GM13976 (cell line): ENCODE measurements at regions not wholly inside any gene's neighbourhood (a gene's known extent, or its start where the extent isn't known, plus 50 kb on each side); places are given as distances from the start of the nearest gene placed in this dataset.

Experiments
- DNase-seq: peaks from one replicate; pipeline ENCODE4 v3.0.0; 2012; ENCODE audit warnings: low spot score
- in situ Hi-C: fragments of 300-500 bp; cut with MboI; formaldehyde crosslinking; loops from one replicate; pipeline ENCODE4 v1.12.0; 2022; ENCODE audit warnings: low sequenced_read_pairs, mixed read lengths, inconsistent platforms; ENCODE audit not compliant: unreplicated experiment
- TF ChIP-seq, protein P1 (sequence below): IDR thresholded peaks from 2 replicates; pipeline ENCODE4 v1.5.1; 2012; ENCODE audit warnings: borderline replicate concordance, mild to moderate bottlenecking; ENCODE audit not compliant: insufficient read depth; ENCODE audit errors: extremely low read depth, missing control alignments, control extremely low read depth

DNA sequence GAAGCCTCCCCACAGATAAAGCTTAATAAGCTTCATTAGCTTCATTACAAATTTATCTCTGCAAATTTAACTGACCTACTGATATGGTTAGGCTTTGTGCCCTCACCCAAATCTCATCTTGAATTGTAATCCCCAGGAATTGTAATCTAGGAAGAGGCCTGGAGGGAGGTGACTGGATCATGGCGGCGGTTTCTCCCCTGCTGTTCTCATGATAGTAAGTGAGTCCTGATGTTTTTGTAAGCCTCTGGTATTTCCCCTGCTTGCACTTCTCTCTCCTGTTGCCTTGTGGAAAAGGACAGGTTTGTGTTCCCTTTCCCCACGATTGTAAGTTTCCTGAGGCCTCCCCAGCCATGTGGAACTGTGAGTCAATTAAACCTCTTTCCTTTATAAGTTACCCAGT, 226.1 kb upstream of the TTC14 start:
- in situ Hi-C loops = no loop called here
- DNase-seq = no peak

DNA sequence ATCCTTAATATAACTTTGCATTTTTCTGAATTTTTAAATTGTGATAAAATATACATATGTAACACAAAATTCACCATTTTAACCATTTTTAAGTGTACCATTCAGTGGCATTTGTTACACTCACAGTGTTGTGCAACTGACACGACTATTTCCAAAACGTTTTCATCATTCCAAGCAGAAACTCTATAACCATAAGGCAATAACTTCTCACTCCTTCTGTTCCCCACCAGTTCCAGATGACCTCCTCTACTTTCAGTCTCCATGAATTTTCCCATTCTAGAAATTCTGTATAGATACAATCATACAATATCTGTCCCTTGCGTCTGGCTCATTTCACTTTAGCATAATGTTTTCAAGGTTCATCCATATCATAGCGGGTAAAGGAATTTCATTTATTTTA, 223.5 kb upstream of the TTC14 start:
- in situ Hi-C loops = no loop called here
- TF ChIP-seq, protein P1, sequence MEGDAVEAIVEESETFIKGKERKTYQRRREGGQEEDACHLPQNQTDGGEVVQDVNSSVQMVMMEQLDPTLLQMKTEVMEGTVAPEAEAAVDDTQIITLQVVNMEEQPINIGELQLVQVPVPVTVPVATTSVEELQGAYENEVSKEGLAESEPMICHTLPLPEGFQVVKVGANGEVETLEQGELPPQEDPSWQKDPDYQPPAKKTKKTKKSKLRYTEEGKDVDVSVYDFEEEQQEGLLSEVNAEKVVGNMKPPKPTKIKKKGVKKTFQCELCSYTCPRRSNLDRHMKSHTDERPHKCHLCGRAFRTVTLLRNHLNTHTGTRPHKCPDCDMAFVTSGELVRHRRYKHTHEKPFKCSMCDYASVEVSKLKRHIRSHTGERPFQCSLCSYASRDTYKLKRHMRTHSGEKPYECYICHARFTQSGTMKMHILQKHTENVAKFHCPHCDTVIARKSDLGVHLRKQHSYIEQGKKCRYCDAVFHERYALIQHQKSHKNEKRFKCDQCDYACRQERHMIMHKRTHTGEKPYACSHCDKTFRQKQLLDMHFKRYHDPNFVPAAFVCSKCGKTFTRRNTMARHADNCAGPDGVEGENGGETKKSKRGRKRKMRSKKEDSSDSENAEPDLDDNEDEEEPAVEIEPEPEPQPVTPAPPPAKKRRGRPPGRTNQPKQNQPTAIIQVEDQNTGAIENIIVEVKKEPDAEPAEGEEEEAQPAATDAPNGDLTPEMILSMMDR = no peak
- no peak for DNase-seq

More for the DNA sequence above, 226.1 kb upstream of the TTC14 start:
- TF ChIP-seq, protein P1 = no peak

DNA sequence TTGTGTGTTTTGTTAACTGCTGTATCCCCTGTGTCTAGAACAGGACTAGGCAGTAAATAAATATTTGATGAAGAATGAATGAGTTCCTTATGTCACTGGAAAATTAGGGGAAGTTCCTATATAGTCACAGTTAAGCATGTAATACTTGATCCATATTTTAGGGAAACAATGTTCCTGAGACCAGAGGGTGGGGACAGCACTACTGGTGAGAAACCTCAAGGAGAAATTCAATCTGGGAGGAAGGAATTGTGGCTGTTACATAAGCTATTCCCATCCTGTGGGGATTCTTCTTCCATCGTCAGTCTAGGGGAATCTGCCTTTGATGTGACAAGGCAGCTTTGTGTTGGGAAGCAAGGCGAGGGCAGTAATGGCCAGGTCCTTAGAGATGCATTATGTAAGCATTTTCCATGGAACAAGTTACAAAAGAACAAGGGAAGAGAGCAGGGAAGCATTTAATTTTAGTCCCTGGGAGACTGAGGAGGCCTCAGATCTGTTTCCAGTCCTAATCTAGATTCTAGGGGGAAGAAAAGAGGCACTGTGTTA, 219.3 kb upstream of the TTC14 start:
- DNase-seq = no peak
- in situ Hi-C loops = no loop called here

DNA sequence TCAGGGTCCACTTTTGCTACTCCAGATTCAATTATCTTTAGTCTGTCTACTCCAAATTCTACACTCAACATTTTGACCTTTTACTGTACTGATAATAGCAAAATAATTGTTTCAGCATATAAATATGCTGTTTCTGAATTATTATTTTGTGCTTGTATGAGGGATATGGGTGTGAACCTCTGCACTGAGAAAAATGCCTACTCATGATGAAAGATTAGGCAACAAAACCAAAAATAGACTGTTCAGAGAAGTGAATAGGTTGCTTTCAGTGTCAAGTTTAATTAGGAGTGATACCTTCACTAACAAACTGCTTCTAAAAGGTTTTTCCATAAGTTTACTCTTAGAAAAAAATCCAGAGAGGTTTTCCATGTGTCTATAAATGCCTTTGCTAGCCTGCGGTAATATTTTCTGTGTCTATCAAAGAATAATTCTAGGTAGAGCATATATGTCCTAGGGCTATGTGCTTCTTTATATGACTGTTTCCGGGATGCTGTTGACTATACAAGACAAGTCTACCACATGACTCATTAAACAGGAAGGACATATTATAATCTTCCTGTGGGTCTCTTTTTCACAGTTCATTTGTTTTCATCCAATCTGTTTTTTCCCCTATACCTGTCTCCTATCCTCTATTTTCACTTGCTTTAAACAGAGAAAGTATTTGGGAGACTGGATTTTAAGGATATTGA, 218.5 kb upstream of the TTC14 start:
- TF ChIP-seq, protein P1 = no peak
- DNase-seq = no peak
- in situ Hi-C loops = no loop called here

More for the DNA sequence above, 219.3 kb upstream of the TTC14 start:
- TF ChIP-seq, protein P1 = no peak

DNA sequence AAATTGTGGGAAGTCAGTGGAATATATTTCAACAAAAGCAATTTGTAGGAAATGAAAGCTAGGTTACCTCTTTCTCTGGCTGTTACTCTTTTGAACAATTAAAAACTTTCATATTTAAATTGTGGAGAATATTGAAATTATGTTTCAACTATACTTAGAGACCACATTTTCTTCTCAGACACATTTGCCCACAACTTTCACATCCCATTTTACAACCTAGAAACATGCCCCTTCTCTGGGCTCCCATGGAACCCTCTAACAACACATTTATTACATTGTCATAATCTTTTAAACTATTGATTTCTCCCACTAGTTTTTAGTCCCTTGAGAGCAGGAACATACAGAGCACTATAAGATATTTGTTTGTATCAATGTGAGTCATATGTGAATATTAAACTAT, 211.7 kb upstream of the TTC14 start:
- no peak for DNase-seq
- TF ChIP-seq, protein P1 = no peak
- in situ Hi-C loops = no loop called here

DNA sequence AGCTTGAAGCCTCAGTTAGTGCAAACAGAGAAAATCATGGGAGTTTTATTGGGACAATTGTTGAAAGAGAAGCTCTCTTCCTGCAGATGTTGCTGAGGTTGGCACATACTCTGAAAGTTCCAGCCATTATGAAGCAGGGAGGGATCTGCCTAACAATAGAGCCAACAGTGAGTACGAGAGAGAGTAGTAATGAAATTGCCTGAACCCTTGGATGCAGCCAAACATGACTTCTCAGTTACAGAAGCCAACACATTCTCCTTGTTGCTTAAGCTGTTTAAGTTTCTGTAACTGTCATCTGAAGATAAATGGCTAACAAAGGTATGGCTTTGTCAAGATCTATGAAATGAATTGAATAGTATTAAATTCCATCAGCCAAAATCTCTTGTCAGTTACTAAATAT, 211.0 kb upstream of the TTC14 start:
- TF ChIP-seq, protein P1 = no peak
- in situ Hi-C loops = no loop called here
- DNase-seq = no peak
